ENCODE measurements at regions not wholly inside any gene's neighbourhood (a gene's known extent, or its start where the extent isn't known, plus 50 kb on each side); places are given as distances from the start of the nearest gene placed in this dataset.

DNA sequence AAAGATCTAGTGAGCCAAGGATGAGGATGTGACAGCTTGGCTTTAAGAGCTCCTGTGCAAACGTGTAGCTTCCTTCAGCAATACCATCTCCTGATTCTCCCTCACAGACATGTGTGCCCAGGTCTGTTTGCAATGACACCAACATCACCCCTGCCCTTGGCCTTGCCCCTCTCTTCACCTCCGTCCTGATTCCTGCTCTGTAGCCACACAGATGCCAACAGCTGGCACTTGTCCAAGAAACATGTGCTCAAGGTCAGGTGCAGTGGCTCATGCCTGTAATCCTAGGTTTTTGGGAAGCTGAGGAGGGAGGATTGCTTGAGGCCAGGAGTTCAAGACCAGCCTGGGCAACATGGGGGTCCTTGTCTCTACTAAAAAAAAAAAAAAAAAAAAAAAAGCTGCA lies 103.8 kb upstream of the CRHR1 start:
- TF ChIP-seq, protein P1, sequence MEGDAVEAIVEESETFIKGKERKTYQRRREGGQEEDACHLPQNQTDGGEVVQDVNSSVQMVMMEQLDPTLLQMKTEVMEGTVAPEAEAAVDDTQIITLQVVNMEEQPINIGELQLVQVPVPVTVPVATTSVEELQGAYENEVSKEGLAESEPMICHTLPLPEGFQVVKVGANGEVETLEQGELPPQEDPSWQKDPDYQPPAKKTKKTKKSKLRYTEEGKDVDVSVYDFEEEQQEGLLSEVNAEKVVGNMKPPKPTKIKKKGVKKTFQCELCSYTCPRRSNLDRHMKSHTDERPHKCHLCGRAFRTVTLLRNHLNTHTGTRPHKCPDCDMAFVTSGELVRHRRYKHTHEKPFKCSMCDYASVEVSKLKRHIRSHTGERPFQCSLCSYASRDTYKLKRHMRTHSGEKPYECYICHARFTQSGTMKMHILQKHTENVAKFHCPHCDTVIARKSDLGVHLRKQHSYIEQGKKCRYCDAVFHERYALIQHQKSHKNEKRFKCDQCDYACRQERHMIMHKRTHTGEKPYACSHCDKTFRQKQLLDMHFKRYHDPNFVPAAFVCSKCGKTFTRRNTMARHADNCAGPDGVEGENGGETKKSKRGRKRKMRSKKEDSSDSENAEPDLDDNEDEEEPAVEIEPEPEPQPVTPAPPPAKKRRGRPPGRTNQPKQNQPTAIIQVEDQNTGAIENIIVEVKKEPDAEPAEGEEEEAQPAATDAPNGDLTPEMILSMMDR (IDR thresholded peaks at IDR 0.05) = no peak
- no peak for TF ChIP-seq POLR2A (IDR thresholded peaks at IDR 0.05)

Measured in testis (tissue), 2 donors.